DOHH2 (cell line): ENCODE measurements at regions not wholly inside any gene's neighbourhood (a gene's known extent, or its start where the extent isn't known, plus 50 kb on each side); places are given as distances from the start of the nearest gene placed in this dataset.

Experiments
- CTCF ChIP-seq: fragments of 200-600 bp; sonication (generic); IDR thresholded peaks from one replicate; pipeline ENCODE4 v1.5.1; 2014; ENCODE audit warnings: antibody characterized with exemption, mild to moderate bottlenecking, low read depth, low read length; ENCODE audit not compliant: poor library complexity, severe bottlenecking
- EZH2phosphoT487 ChIP-seq: fragments of 200-600 bp; sonication (generic); IDR thresholded peaks from 2 replicates; pipeline ENCODE4 v1.6.1; 2017; ENCODE audit warnings: borderline replicate concordance, mild to moderate bottlenecking, antibody characterized with exemption, low read length, moderate library complexity, mixed read lengths

- TF ChIP-seq CTCF (no peak), EZH2phosphoT487 (no peak)
These were observed 139.7 kb upstream of the CFAP20DC start for GRCh38 chr3:59189526-59189925.
